OCI-LY7 (cell line): ENCODE measurements at regions not wholly inside any gene's neighbourhood (a gene's known extent, or its start where the extent isn't known, plus 50 kb on each side); places are given as distances from the start of the nearest gene placed in this dataset.

Experiments used
- EZH2phosphoT487 ChIP-seq: fragments of 200-600 bp; sonication (generic); IDR thresholded peaks from 2 replicates; pipeline ENCODE4 v1.6.1; 2018; ENCODE audit warnings: low read depth, borderline replicate concordance, mild to moderate bottlenecking, mixed run types, antibody characterized with exemption, low read length, moderate library complexity, mixed read lengths
- TF ChIP-seq, protein P1 (sequence below): fragments of 200-600 bp; sonication (generic); conservative IDR thresholded peaks from 2 replicates; pipeline ENCODE4 v1.5.1; 2014; ENCODE audit warnings: mild to moderate bottlenecking, antibody characterized with exemption, low read length, moderate library complexity, mixed read lengths

DNA sequence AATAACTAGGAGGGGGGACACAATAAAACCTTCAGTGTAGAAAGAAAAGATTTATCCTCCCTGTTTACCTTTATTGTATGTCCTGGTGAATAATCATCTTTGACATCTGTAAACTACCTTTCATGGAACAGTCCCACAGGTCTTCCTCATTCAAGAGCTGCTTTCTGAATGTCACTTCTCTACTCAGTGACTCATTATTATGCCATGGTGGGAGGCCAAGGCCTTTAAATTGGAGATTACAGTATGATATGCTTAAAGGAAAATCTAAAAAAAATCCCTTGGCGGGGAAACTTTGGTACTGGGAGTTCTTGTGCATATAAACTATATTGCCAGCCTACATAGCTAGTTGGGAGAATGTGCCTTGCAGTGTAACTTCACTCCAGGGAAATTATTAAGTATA, 713.0 kb downstream of the TDRD15 start:
- TF ChIP-seq EZH2phosphoT487 = no peak
- TF ChIP-seq, protein P1, sequence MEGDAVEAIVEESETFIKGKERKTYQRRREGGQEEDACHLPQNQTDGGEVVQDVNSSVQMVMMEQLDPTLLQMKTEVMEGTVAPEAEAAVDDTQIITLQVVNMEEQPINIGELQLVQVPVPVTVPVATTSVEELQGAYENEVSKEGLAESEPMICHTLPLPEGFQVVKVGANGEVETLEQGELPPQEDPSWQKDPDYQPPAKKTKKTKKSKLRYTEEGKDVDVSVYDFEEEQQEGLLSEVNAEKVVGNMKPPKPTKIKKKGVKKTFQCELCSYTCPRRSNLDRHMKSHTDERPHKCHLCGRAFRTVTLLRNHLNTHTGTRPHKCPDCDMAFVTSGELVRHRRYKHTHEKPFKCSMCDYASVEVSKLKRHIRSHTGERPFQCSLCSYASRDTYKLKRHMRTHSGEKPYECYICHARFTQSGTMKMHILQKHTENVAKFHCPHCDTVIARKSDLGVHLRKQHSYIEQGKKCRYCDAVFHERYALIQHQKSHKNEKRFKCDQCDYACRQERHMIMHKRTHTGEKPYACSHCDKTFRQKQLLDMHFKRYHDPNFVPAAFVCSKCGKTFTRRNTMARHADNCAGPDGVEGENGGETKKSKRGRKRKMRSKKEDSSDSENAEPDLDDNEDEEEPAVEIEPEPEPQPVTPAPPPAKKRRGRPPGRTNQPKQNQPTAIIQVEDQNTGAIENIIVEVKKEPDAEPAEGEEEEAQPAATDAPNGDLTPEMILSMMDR = no peak
